Hepatocyte (in vitro differentiated cells): ENCODE measurements at regions not wholly inside any gene's neighbourhood (a gene's known extent, or its start where the extent isn't known, plus 50 kb on each side); places are given as distances from the start of the nearest gene placed in this dataset.

ENCODE experiments used
- DNase-seq: peaks from one replicate; pipeline ENCODE4 v3.0.0-alpha.2; 2016; ENCODE audit warnings: low spot score
- H2AFZ ChIP-seq: fragments of 200-600 bp; sonication (generic); 2 replicates; pipeline ENCODE4 v1.6.0; 2016; ENCODE audit warnings: antibody characterized with exemption, mild to moderate bottlenecking
- H3K27ac ChIP-seq: fragments of 200-600 bp; sonication (generic); 2 replicates; pipeline ENCODE4 v1.5.1; 2016; ENCODE audit warnings: mild to moderate bottlenecking
- H3K27me3 ChIP-seq: fragments of 200-600 bp; sonication (generic); 2 replicates; pipeline ENCODE4 v1.6.1; 2016
- H3K36me3 ChIP-seq: fragments of 200-600 bp; sonication (generic); replicated peaks from 2 replicates; pipeline ENCODE4 v1.5.1; 2016; ENCODE audit warnings: low read depth; ENCODE audit not compliant: insufficient read depth
- H3K4me1 ChIP-seq: fragments of 200-600 bp; sonication (generic); 2 replicates; pipeline ENCODE4 v1.5.1; 2016; ENCODE audit warnings: mild to moderate bottlenecking, moderate library complexity; ENCODE audit not compliant: insufficient read depth
- H3K4me2 ChIP-seq: fragments of 200-600 bp; sonication (generic); 2 replicates; pipeline ENCODE4 v1.6.0; 2016
- H3K4me3 ChIP-seq: fragments of 200-600 bp; sonication (generic); 2 replicates; pipeline ENCODE4 v1.5.1; 2016; ENCODE audit warnings: mild to moderate bottlenecking
- H3K79me2 ChIP-seq: fragments of 200-600 bp; sonication (generic); 2 replicates; pipeline ENCODE4 v1.6.0; 2017; ENCODE audit warnings: mild to moderate bottlenecking
- H3K9me2 ChIP-seq: fragments of 200-600 bp; sonication (generic); replicated peaks from 2 replicates; pipeline ENCODE4 v1.6.0; 2017; ENCODE audit warnings: mild to moderate bottlenecking; ENCODE audit not compliant: insufficient read depth
- H3K9me3 ChIP-seq: fragments of 200-600 bp; sonication (generic); 2 replicates; pipeline ENCODE4 v1.5.1; 2016; ENCODE audit warnings: low read depth, mild to moderate bottlenecking
- H4K20me1 ChIP-seq: fragments of 200-600 bp; sonication (generic); 2 replicates; pipeline ENCODE4 v1.6.0; 2016; ENCODE audit warnings: mild to moderate bottlenecking; ENCODE audit not compliant: insufficient read depth, poor library complexity, severe bottlenecking
- CTCF ChIP-seq: fragments of 200-600 bp; sonication (generic); IDR thresholded peaks from 2 replicates; pipeline ENCODE4 v1.5.1; 2016; ENCODE audit warnings: antibody characterized with exemption, mild to moderate bottlenecking; ENCODE audit not compliant: poor library complexity
- EZH2 ChIP-seq: fragments of 200-600 bp; sonication (generic); IDR thresholded peaks from 2 replicates; pipeline ENCODE4 v1.6.1; 2016; ENCODE audit warnings: antibody characterized with exemption, mild to moderate bottlenecking, borderline replicate concordance
- EZH2phosphoT487 ChIP-seq: fragments of 200-600 bp; sonication (generic); IDR thresholded peaks from one replicate; pipeline ENCODE4 v1.6.1; 2018; ENCODE audit warnings: antibody characterized with exemption, mild to moderate bottlenecking, low read depth, moderate library complexity; ENCODE audit not compliant: unreplicated experiment, severe bottlenecking
- WGBS: methylation state at CpG from one replicate; pipeline ENCODE4 v1.1.6; 2016; ENCODE audit warnings: low lambda C conversion rate; ENCODE audit errors: missing lambda C conversion rate; 5-methylcytosine and 5-hydroxymethylcytosine counted together

- Histone ChIP-seq H3K36me3 (no peaks in the 10 kb centered on the region), H3K9me2 (no peaks in the 10 kb centered on the region), H3K4me2 (no peak overlapping the region), H3K27ac (no peak overlapping the region), H3K9me3 (no peaks in the 10 kb centered on the region), H3K27me3 (no peaks in the 10 kb centered on the region), H2AFZ (no peak overlapping the region), H3K4me3 (no peak overlapping the region), H3K79me2 (no peaks in the 10 kb centered on the region), H4K20me1 (no peaks in the 10 kb centered on the region), H3K4me1 (no peaks in the 10 kb centered on the region)
- 88% methylated on average over 4 of the region's 4 CpGs for WGBS
- TF ChIP-seq EZH2: no peak
- DNase-seq: no peak
Measured at GRCh38 chr13:109622006-109622405, 164.4 kb downstream of the IRS2 start.

DNA sequence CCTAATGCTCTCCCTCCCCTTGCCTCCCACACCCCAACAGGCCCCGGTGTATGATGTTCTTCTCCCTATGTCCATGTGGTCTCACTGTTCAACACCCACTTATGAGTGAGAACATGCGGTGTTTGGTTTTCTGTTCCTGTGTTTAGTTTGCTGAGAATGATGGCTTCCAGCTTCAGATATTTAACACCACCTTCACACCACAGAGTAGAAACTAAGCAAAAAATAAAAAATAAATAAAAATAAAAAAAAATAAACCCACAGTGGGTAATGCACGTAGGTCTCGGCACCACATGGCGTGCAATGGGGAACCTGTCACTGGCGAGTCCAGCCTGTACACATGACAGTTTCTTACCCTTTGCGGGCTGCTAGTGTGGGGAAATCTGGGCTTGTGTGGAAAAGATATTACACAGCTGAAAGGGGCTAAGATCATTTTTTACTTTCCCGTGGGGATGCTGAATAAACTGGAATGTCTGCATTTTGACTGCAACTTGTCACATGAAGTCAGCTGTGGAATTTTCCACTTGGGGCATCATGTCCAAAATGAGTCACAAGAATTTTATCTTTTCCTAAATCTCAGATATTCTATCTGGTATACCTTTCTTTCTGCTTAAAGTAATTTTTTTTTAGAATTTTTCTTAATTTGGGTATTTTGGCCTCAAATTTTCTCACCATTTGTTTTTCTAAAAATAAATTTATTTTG lies 170.5 kb downstream of the IRS2 start:
- no peak overlapping the region for H3K4me2 ChIP-seq
- H3K9me3 ChIP-seq: no peaks in the 10 kb centered on the region
- DNase-seq: no peak
- H3K79me2 ChIP-seq: no peaks in the 10 kb centered on the region
- H4K20me1 ChIP-seq: no peaks in the 10 kb centered on the region
- 82% methylated on average over 8 of the region's 8 CpGs for WGBS
- H3K4me1 ChIP-seq: no peaks in the 10 kb centered on the region
- H3K4me3 ChIP-seq: no peak overlapping the region
- H3K27ac ChIP-seq: no peak overlapping the region
- H3K9me2 ChIP-seq: no peaks in the 10 kb centered on the region
- H3K36me3 ChIP-seq: no peaks in the 10 kb centered on the region
- TF ChIP-seq EZH2phosphoT487 (no peak), EZH2 (no peak), CTCF (no peak)
- no peak overlapping the region for H2AFZ ChIP-seq
- no peaks in the 10 kb centered on the region for H3K27me3 ChIP-seq

- H3K9me3 ChIP-seq: no peaks in the 10 kb centered on the region
- no peak overlapping the region for H3K27ac ChIP-seq
- no peaks in the 10 kb centered on the region for H3K27me3 ChIP-seq
- H3K36me3 ChIP-seq: no peaks in the 10 kb centered on the region
- no peak overlapping the region for H2AFZ ChIP-seq
- no peaks in the 10 kb centered on the region for H4K20me1 ChIP-seq
- H3K79me2 ChIP-seq: no peaks in the 10 kb centered on the region
- DNase-seq: no peak
- WGBS: 72% methylated on average over 3 of the region's 3 CpGs
- no peaks in the 10 kb centered on the region for H3K4me1 ChIP-seq
- no peaks in the 10 kb centered on the region for H3K9me2 ChIP-seq
- no peak overlapping the region for H3K4me3 ChIP-seq
- TF ChIP-seq CTCF: no peak
- TF ChIP-seq EZH2phosphoT487: no peak
- TF ChIP-seq EZH2: no peak
- H3K4me2 ChIP-seq: no peak overlapping the region
Measured at GRCh38 chr13:109611912-109612691, 174.3 kb downstream of the IRS2 start.

DNA sequence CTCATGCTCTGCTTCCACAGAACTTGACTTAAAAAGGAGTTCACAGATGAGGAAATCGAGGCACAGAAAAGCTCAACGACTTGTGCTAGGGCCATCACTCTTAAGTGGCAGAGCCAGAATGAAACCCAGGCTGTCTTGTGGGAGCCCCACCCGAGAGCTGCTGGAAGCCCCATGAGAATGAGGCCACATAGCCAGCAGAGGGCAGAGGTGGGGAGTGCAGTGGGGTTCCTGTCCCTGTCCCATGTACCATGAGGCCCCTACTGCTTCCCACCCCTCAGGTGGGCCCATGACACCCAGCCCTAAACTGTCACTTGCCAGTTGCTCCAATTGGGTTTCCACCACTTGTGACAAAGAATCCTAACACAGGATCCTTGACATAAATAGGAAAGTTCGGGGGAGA lies 175.9 kb downstream of the IRS2 start:
- WGBS: 83% methylated on average over 4 of the region's 4 CpGs
- Histone ChIP-seq H3K9me2 (no peaks in the 10 kb centered on the region), H3K4me2 (no peak overlapping the region), H3K79me2 (no peaks in the 10 kb centered on the region), H3K4me1 (peaks cover 7% of the 10 kb centered on the region), H3K27ac (no peak overlapping the region), H4K20me1 (no peaks in the 10 kb centered on the region), H2AFZ (no peak overlapping the region), H3K9me3 (no peaks in the 10 kb centered on the region), H3K4me3 (no peak overlapping the region), H3K36me3 (no peaks in the 10 kb centered on the region), H3K27me3 (no peaks in the 10 kb centered on the region)
- TF ChIP-seq EZH2: no peak
- TF ChIP-seq EZH2phosphoT487: no peak
- peak; percentile 19 for TF ChIP-seq CTCF
- DNase-seq: peak; percentile 28
